ENCODE measurements at regions not wholly inside any gene's neighbourhood (a gene's known extent, or its start where the extent isn't known, plus 50 kb on each side); places are given as distances from the start of the nearest gene placed in this dataset.

DNA sequence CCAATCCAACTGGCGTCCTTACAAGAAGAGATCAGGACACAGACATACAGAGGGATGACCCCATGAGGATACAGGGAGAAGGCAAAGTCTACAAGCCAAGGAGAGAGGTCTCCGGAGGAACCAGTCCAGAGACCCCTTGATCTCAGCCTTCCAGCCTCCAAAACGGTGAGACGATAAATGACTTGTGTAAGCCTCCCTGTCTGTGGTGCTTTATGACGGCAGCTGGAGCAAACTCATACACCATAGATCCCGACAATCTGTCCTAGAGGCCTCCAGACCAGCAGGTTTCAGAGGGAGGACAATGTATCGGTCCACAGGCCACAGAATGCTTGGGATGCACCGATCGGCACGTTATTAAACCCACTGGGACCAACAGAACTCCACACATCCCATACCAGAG lies 383.3 kb downstream of the SHANK2 start:
- Histone ChIP-seq H3K9me3 (no peaks in the 10 kb centered on the region), H3K27ac (no peak overlapping the region)
- intact Hi-C loops (cut with DNase I; ENCODE audit: low total_unique reads): no loop called here

DNA sequence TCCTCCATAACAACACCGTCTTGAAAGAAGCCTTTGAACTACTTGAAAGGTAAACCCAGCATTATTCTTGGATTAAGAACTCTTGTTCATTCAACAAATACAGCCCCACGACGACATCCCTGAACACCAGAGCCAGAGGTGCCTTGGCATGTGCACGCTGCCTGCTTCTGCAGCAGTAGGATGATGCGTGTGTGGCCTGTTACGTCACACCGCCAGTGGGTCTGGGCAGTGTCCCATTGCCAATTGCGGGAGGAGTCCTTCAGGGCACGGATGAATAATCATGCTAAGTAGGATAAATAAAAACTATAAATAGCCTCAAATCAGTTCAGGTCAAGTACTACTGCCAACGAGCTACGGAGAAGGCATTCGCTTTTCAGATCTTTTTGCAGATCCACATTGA lies 380.5 kb downstream of the SHANK2 start:
- intact Hi-C loops (cut with DNase I; ENCODE audit: low total_unique reads): no loop called here
- TF ChIP-seq POLR2A (IDR thresholded peaks at IDR 0.05) (no peak), CTCF (IDR thresholded peaks at IDR 0.05) (no peak)
- no peaks in the 10 kb centered on the region for H3K4me1 ChIP-seq
- H3K36me3 ChIP-seq: no peaks in the 10 kb centered on the region
- no peak for DNase-seq
- no peak overlapping the region for H3K4me3 ChIP-seq
- no peak overlapping the region for H3K27ac ChIP-seq
- no peaks in the 10 kb centered on the region for H3K9me3 ChIP-seq
- H3K27me3 ChIP-seq: no peaks in the 10 kb centered on the region

More for the DNA sequence above, 383.3 kb downstream of the SHANK2 start:
- TF ChIP-seq CTCF (IDR thresholded peaks at IDR 0.05) (no peak), POLR2A (IDR thresholded peaks at IDR 0.05) (no peak)
- Histone ChIP-seq H3K27me3 (no peaks in the 10 kb centered on the region), H3K36me3 (no peaks in the 10 kb centered on the region), H3K4me1 (no peaks in the 10 kb centered on the region), H3K4me3 (no peak overlapping the region)
- no peak for DNase-seq

DNA sequence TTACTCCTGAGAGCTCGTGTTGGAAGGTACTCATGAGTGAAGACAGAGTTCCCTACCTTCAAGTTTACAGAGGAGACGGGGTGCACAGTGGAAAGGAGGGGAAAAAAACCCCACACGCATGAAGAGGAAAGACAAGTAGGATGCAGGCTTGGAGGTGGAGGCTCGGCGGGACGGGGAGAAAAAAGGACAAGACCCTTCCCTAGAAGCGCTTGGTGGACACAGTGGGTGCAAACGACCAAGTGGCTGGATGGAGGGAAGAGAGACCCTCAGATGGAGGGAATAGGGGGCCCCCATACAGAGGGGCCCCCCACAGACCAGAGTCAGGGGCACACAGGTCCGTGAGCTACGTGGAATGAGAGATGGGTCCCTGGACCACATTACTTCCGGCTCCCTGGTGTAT lies 380.1 kb downstream of the SHANK2 start:
- DNase-seq: no peak
- TF ChIP-seq POLR2A (IDR thresholded peaks at IDR 0.05): no peak
- no peak for TF ChIP-seq CTCF (IDR thresholded peaks at IDR 0.05)
- Histone ChIP-seq H3K4me1 (no peaks in the 10 kb centered on the region), H3K4me3 (no peak overlapping the region), H3K27ac (no peak overlapping the region), H3K9me3 (no peaks in the 10 kb centered on the region), H3K27me3 (no peaks in the 10 kb centered on the region), H3K36me3 (no peaks in the 10 kb centered on the region)
- intact Hi-C loops (cut with DNase I; ENCODE audit: low total_unique reads): no loop called here

DNA sequence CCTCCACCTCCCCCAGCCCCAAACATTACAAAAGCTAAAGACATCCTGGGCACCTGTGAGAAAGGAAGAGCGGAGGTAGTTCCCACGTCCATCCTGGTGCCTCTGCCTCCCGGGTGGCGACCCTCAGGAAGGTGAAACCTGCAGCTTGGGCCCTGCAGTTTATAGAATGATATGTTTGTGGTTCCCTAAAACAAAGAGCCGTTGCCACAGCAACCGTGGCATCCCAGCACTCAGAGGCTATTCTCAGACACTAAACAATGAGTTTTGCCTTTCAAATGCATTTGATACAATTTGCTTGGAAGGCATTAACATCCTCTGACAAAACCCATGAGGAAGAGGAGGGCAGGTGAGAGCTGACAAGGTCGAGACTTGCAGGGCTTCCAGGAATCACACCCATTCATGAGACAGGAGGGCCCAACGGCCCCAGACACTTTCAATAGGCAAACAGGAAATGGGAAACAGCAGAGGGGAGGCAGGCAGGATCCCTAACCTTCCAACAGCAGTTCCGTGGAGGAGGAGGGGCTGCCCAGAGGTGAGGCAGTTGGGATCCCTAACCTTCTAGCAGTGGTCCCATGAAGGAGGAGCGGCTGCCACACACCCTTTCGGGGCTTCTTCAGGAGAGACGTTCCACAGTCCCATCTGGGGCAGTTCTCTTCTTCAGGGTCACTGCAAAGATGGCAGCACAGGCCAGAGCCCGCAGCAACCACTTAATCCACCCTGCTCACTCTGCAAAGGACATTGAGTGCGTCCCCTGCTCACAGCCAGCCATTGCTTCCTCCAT lies 379.2 kb downstream of the SHANK2 start:
- intact Hi-C loops (cut with DNase I; ENCODE audit: low total_unique reads): no loop called here
- TF ChIP-seq POLR2A (IDR thresholded peaks at IDR 0.05) (no peak), CTCF (IDR thresholded peaks at IDR 0.05) (no peak)
- Histone ChIP-seq H3K9me3 (no peaks in the 10 kb centered on the region), H3K27ac (no peak overlapping the region), H3K4me1 (no peaks in the 10 kb centered on the region), H3K4me3 (no peak overlapping the region), H3K36me3 (no peaks in the 10 kb centered on the region), H3K27me3 (no peaks in the 10 kb centered on the region)
- DNase-seq: no peak

GRCh38 chr11:70873736-70874412 lies 378.5 kb downstream of the SHANK2 start:
- no peak for TF ChIP-seq POLR2A (IDR thresholded peaks at IDR 0.05)
- TF ChIP-seq CTCF (IDR thresholded peaks at IDR 0.05): no peak
- no peak for DNase-seq
- intact Hi-C loops (cut with DNase I; ENCODE audit: low total_unique reads): no loop called here

More at GRCh38 chr11:70873736-70874412, 378.5 kb downstream of the SHANK2 start:
- no peaks in the 10 kb centered on the region for H3K36me3 ChIP-seq
- no peaks in the 10 kb centered on the region for H3K9me3 ChIP-seq
- no peaks in the 10 kb centered on the region for H3K27me3 ChIP-seq
- no peaks in the 10 kb centered on the region for H3K4me1 ChIP-seq
- H3K4me3 ChIP-seq: no peak overlapping the region
- no peak overlapping the region for H3K27ac ChIP-seq
